HG03196 (cell line): ENCODE measurements at regions not wholly inside any gene's neighbourhood (a gene's known extent, or its start where the extent isn't known, plus 50 kb on each side); places are given as distances from the start of the nearest gene placed in this dataset.
"Not testable (repeated sequence)": the region's sequence is repeated elsewhere in the genome, so short reads cannot be mapped to it uniquely, and the experiment has no call there.

ENCODE experiments used
- ATAC-seq: cut with Tn5 transposase; IDR thresholded peaks from one replicate; pipeline ENCODE4 v1.9.1; 2021; ENCODE audit not compliant: unreplicated experiment

- peak; percentile 86 for ATAC-seq
Observed at GRCh38 chr17:30731210-30732132, 93.0 kb downstream of the CRLF3 start.

- ATAC-seq, result not testable (repeated sequence)
Observed at GRCh38 chr17:30730837-30731209, 93.7 kb downstream of the CRLF3 start.

GRCh38 chr17:30730171-30730836 is 94.2 kb downstream of the CRLF3 start:
- not testable (repeated sequence) for ATAC-seq

- not testable (repeated sequence) for ATAC-seq
Observed at GRCh38 chr17:30729471-30730170, 94.9 kb downstream of the CRLF3 start.

GRCh38 chr17:30727517-30727916 is 97.0 kb downstream of the CRLF3 start:
- not testable (repeated sequence) for ATAC-seq

GRCh38 chr17:30726734-30727133 is 97.8 kb downstream of the CRLF3 start:
- ATAC-seq, result not testable (repeated sequence)

- not testable (repeated sequence) for ATAC-seq
Observed at GRCh38 chr17:30726310-30726709, 98.2 kb downstream of the CRLF3 start.

- ATAC-seq, result not testable (repeated sequence)
Observed at GRCh38 chr17:30724034-30724650, 100.3 kb downstream of the CRLF3 start.

- not testable (repeated sequence) for ATAC-seq
Observed at GRCh38 chr17:30722114-30722780, 102.2 kb downstream of the CRLF3 start.

- not testable (repeated sequence) for ATAC-seq
Observed at GRCh38 chr17:30720971-30721370, 103.5 kb downstream of the CRLF3 start.

- ATAC-seq, result no peak
Observed at GRCh38 chr17:30720013-30720471, 104.5 kb downstream of the CRLF3 start.

GRCh38 chr17:30719131-30719973 is 105.1 kb downstream of the CRLF3 start:
- ATAC-seq, result not testable (repeated sequence)

- ATAC-seq, result not testable (repeated sequence)
Observed at GRCh38 chr17:30718691-30719090, 105.8 kb downstream of the CRLF3 start.

GRCh38 chr17:30718099-30718447 is 106.4 kb downstream of the CRLF3 start:
- not testable (repeated sequence) for ATAC-seq

GRCh38 chr17:30717291-30718098 is 107.0 kb downstream of the CRLF3 start:
- no peak for ATAC-seq

GRCh38 chr17:30716461-30717290 is 107.8 kb downstream of the CRLF3 start:
- no peak for ATAC-seq

GRCh38 chr17:30714825-30715622 is 109.5 kb downstream of the CRLF3 start:
- not testable (repeated sequence) for ATAC-seq
